NCI-H524 treated with DMSO at 0.1 percent for 48 hours (cell line): ENCODE measurements at regions not wholly inside any gene's neighbourhood (a gene's known extent, or its start where the extent isn't known, plus 50 kb on each side); places are given as distances from the start of the nearest gene placed in this dataset.
A peak's percentile ranks its signal among the peaks of the same experiment; 100 is the strongest.

ENCODE experiments used
- DNase-seq: peaks from one replicate; lab custom pipeline; 2025; lab: John Stamatoyannopoulos, UW

GRCh38 chr11:15878756-15879155 lies 477.6 kb downstream of the SOX6 start:
- DNase-seq, result no peak

- DNase-seq, result no peak
Measured at GRCh38 chr11:15880291-15880690, 476.1 kb downstream of the SOX6 start.

GRCh38 chr11:15882876-15883454 lies 473.4 kb downstream of the SOX6 start:
- no peak for DNase-seq

GRCh38 chr11:15883455-15883920 lies 472.9 kb downstream of the SOX6 start:
- no peak for DNase-seq

GRCh38 chr11:15884141-15884540 lies 472.2 kb downstream of the SOX6 start:
- DNase-seq, result no peak

GRCh38 chr11:15884777-15885540 lies 471.4 kb downstream of the SOX6 start:
- DNase-seq, result no peak

- peak; percentile 9 for DNase-seq
Measured at GRCh38 chr11:15885854-15886253, 470.5 kb downstream of the SOX6 start.

- DNase-seq, result no peak
Measured at GRCh38 chr11:15886299-15886698, 470.0 kb downstream of the SOX6 start.

GRCh38 chr11:15886866-15887265 lies 469.5 kb downstream of the SOX6 start:
- no peak for DNase-seq

GRCh38 chr11:15888556-15889345 lies 467.6 kb downstream of the SOX6 start:
- DNase-seq, result no peak

- DNase-seq, result no peak
Measured at GRCh38 chr11:15889363-15890030, 466.8 kb downstream of the SOX6 start.

- DNase-seq, result no peak
Measured at GRCh38 chr11:15890031-15890713, 466.2 kb downstream of the SOX6 start.

- DNase-seq, result no peak
Measured at GRCh38 chr11:15893080-15893492, 463.3 kb downstream of the SOX6 start.

- DNase-seq, result no peak
Measured at GRCh38 chr11:15896026-15896425, 460.3 kb downstream of the SOX6 start.

- DNase-seq, result no peak
Measured at GRCh38 chr11:15896530-15896929, 459.8 kb downstream of the SOX6 start.

GRCh38 chr11:15897211-15897960 lies 459.0 kb downstream of the SOX6 start:
- no peak for DNase-seq

- DNase-seq, result no peak
Measured at GRCh38 chr11:15901054-15901453, 455.3 kb downstream of the SOX6 start.

GRCh38 chr11:15901790-15902189 lies 454.6 kb downstream of the SOX6 start:
- no peak for DNase-seq

- DNase-seq, result no peak
Measured at GRCh38 chr11:15903246-15903645, 453.1 kb downstream of the SOX6 start.

GRCh38 chr11:15905366-15906104 lies 450.8 kb downstream of the SOX6 start:
- no peak for DNase-seq
